ENCODE measurements at regions not wholly inside any gene's neighbourhood (a gene's known extent, or its start where the extent isn't known, plus 50 kb on each side); places are given as distances from the start of the nearest gene placed in this dataset.

DNA sequence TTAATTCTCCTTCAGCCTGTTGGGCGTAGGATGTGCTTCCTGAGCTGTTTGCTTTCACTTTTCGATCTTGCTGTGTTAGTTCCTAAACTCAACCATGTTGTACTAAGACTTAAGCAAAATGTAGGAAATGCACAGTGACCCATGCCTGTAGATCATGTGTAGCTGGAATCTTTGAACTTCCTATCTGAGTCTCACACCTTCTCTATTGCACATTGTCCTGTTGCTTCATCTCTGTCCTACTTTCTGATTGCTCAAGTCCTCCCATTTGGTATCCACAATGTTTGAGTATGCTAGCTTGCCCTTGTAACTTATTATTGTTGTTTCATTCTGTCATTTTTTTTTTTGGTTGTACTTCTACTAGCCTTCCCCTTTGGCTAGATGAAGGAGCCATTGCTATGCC, 239.6 kb downstream of the PPP1R2C start:
- TF ChIP-seq, protein P1, sequence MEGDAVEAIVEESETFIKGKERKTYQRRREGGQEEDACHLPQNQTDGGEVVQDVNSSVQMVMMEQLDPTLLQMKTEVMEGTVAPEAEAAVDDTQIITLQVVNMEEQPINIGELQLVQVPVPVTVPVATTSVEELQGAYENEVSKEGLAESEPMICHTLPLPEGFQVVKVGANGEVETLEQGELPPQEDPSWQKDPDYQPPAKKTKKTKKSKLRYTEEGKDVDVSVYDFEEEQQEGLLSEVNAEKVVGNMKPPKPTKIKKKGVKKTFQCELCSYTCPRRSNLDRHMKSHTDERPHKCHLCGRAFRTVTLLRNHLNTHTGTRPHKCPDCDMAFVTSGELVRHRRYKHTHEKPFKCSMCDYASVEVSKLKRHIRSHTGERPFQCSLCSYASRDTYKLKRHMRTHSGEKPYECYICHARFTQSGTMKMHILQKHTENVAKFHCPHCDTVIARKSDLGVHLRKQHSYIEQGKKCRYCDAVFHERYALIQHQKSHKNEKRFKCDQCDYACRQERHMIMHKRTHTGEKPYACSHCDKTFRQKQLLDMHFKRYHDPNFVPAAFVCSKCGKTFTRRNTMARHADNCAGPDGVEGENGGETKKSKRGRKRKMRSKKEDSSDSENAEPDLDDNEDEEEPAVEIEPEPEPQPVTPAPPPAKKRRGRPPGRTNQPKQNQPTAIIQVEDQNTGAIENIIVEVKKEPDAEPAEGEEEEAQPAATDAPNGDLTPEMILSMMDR (IDR thresholded peaks at IDR 0.05) = no peak
- TF ChIP-seq POLR2A (IDR thresholded peaks at IDR 0.05) = no peak

Data from vagina (tissue), 2 donors.